AG09319 (cell line): ENCODE measurements at regions not wholly inside any gene's neighbourhood (a gene's known extent, or its start where the extent isn't known, plus 50 kb on each side); places are given as distances from the start of the nearest gene placed in this dataset.

Source experiments
- DNase-seq: peaks from one replicate; pipeline ENCODE4 v3.0.0-alpha.2; 2010; ENCODE audit warnings: low read depth; ENCODE audit errors: extremely low read depth
- CTCF ChIP-seq: IDR thresholded peaks from 2 replicates; pipeline ENCODE4 v1.5.1; 2011; ENCODE audit warnings: low read depth, mild to moderate bottlenecking, inconsistent platforms, low read length, moderate library complexity

GRCh38 chr10:33519130-33519860 lies 184.8 kb upstream of the NRP1 start:
- no peak for TF ChIP-seq CTCF
- no peak for DNase-seq

- TF ChIP-seq CTCF = no peak
- no peak for DNase-seq
These were observed 175.7 kb upstream of the NRP1 start for GRCh38 chr10:33510206-33510605.

DNA sequence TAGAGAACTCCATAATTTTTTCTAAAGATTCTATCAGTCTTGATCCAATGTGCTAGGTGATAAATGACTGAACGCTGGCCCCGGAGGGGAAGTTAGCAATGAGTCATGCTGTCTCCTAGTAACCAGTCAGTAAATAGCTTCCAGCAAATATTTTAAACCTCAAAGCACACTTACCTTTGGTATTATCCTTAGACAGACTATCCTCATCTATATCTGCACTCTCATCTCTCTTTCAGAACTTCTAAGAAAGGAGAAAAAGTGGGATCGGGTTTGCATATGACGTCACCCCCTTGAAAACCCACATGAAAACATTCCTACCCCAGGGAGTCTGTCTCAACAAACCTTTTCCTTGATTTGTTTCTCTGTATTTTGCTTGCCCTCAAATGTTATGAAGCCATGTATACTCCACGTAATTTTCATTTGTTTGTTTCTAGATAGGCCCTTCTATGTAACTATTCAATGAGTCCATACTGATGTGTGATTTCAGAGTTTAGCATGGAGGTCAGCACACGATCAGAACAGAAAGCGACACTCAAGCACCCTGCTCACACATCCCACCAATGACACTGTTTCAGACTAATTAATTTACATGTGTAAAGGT lies 174.9 kb upstream of the NRP1 start:
- no peak for TF ChIP-seq CTCF
- peak; percentile 36 for DNase-seq

DNA sequence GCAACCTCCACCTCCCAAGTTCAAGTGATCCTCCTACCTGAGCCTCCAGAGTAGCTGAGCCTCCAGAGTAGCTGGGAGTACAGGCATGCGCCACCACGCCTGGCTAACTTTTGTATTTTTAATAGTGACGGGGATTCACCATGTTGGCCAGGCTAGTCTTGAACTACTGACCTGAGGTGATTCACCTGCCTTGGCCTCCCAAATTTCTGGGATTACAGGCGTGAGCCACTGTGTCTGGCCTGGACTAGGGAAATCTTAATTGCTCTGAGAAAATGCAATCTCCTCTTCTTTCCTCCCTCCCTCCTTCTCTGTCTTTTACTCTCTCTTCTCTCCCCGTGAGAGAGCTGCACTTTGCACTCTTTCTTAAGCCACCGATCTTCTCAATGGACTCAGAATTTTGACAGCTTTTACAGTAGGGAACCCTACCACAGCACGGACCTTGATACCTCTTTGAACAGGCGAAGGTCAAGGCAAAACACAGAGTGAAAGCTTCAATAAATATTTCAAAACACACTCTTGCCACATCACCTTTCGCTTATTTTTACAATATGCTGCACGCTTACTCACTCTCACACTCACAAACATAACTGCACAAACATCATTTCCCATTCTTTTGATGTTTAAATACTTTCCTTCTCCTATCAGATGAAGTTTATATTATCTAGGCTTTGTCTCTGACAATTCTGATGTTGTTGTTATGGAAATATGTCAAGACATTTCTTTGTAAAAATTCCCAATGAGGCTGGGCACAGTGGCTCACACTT lies 173.4 kb upstream of the NRP1 start:
- TF ChIP-seq CTCF = no peak
- no peak for DNase-seq

GRCh38 chr10:33506838-33507661 lies 172.6 kb upstream of the NRP1 start:
- no peak for DNase-seq
- no peak for TF ChIP-seq CTCF

DNA sequence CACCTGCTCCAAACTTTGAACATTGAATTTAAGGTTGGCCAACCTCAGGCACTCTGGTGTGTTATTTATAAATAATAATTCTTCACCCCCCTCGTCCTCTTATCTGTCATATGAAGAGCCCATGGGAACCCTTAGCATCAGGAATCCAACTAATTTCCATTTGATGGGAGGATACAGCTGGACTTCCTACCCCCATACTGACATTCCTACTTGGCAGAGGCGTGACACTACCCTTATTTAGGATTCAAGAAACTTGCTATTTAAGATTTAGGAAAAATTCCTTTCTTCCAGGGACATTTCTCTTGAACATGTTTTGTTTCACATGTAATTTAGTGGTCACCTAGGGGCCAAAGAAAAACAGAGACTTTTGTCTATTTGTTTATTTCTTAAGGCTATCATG lies 171.9 kb upstream of the NRP1 start:
- DNase-seq = no peak
- TF ChIP-seq CTCF = no peak

GRCh38 chr10:33501161-33501560 lies 166.7 kb upstream of the NRP1 start:
- no peak for TF ChIP-seq CTCF
- DNase-seq = no peak
